Naive thymus-derived CD4-positive, alpha-beta T cell (primary cell): ENCODE measurements at regions not wholly inside any gene's neighbourhood (a gene's known extent, or its start where the extent isn't known, plus 50 kb on each side); places are given as distances from the start of the nearest gene placed in this dataset.
"Not testable (repeated sequence)": the region's sequence is repeated elsewhere in the genome, so short reads cannot be mapped to it uniquely, and the experiment has no call there.

Source experiments
- ATAC-seq: fragments of 150-1000 bp; cut with Tn5 transposase; 2 replicates; pipeline ENCODE4 v1.10.0; 2021; ENCODE audit warnings: mild to moderate bottlenecking, moderate library complexity
- CTCF ChIA-PET: fragments of 350-600 bp; sonication (Branson Sonifier 250); formaldehyde crosslinking; loops from one replicate; lab custom pipeline; 2021; ENCODE audit warnings: antibody characterized with exemption; lab: Charles Lee
- POLR2A ChIA-PET: fragments of 350-600 bp; sonication (Branson Sonifier 250); formaldehyde crosslinking; loops from one replicate; lab custom pipeline; 2021; ENCODE audit warnings: antibody characterized with exemption, inconsistent platforms; lab: Charles Lee
- DNase-seq, 9 donors: peaks; one replicate each; pipeline versions ENCODE4 v3.0.0 to v3.0.0-alpha.2; 2020 to 2022; ENCODE audit warnings: mixed read lengths in 1 of 9
- H3K27ac ChIP-seq: one replicate; pipeline ENCODE4 v1.7.0; 2013; ENCODE audit warnings: mild to moderate bottlenecking, low read depth, low read length, moderate library complexity
- H3K27me3 ChIP-seq, 2 donors: one replicate each; pipeline ENCODE4 v1.7.0; 2013; ENCODE audit warnings: low read length in 2 of 2, mild to moderate bottlenecking in 2 of 2, moderate library complexity in 2 of 2; ENCODE audit not compliant: control insufficient read depth in 2 of 2, insufficient read depth in 2 of 2
- H3K36me3 ChIP-seq, 3 experiments: 1 replicate in 2 of 3; 2 replicates in 1 of 3; pipeline ENCODE4 v1.7.0; 2013; ENCODE audit warnings: low read length in 3 of 3, mild to moderate bottlenecking in 3 of 3, moderate library complexity in 1 of 3; ENCODE audit not compliant: insufficient read depth in 3 of 3, control insufficient read depth in 2 of 3
- H3K4me1 ChIP-seq, 2 donors: one replicate each; pipeline ENCODE4 v1.7.0; 2013; ENCODE audit warnings: low read length in 2 of 2, mild to moderate bottlenecking in 2 of 2, moderate library complexity in 1 of 2; ENCODE audit not compliant: control insufficient read depth in 2 of 2, insufficient read depth in 2 of 2
- H3K4me3 ChIP-seq: 2 replicates; pipeline ENCODE4 v1.7.0; 2013; ENCODE audit warnings: mild to moderate bottlenecking, low read length
- H3K9me3 ChIP-seq, 3 experiments: 1 replicate in 2 of 3; 2 replicates in 1 of 3; pipeline ENCODE4 v1.7.0; 2013; ENCODE audit warnings: low read length in 3 of 3; ENCODE audit not compliant: control insufficient read depth in 2 of 3
- H3K27ac Mint-ChIP-seq, 9 donors: one replicate each; pipeline ENCODE4 v1.8.0; 2020 to 2022; ENCODE audit warnings: mixed read lengths in 9 of 9, mild to moderate bottlenecking in 8 of 9, moderate library complexity in 5 of 9, inconsistent platforms in 2 of 9
- H3K27me3 Mint-ChIP-seq, 5 donors: one replicate each; pipeline ENCODE4 v1.8.0; 2021 to 2022; ENCODE audit warnings: mixed read lengths in 5 of 5, mild to moderate bottlenecking in 1 of 5
- H3K36me3 Mint-ChIP-seq, 5 donors: one replicate each; pipeline ENCODE4 v1.8.0; 2020 to 2022; ENCODE audit warnings: mixed read lengths in 5 of 5, mild to moderate bottlenecking in 3 of 5, inconsistent platforms in 1 of 5
- H3K4me1 Mint-ChIP-seq, 7 donors: one replicate each; pipeline ENCODE4 v1.8.0; 2020 to 2022; ENCODE audit warnings: mixed read lengths in 7 of 7, mild to moderate bottlenecking in 3 of 7, inconsistent platforms in 1 of 7
- H3K4me3 Mint-ChIP-seq, 10 donors: one replicate each; pipeline ENCODE4 v1.8.0; 2020 to 2022; ENCODE audit warnings: mild to moderate bottlenecking in 10 of 10, mixed read lengths in 10 of 10, moderate library complexity in 6 of 10, inconsistent platforms in 2 of 10
- H3K9me3 Mint-ChIP-seq, 11 donors: one replicate each; pipeline ENCODE4 v1.8.0; 2020 to 2022; ENCODE audit warnings: mixed read lengths in 11 of 11, mild to moderate bottlenecking in 4 of 11, inconsistent platforms in 1 of 11, moderate library complexity in 1 of 11
- intact Hi-C, 2 donors: fragments of 100-400 bp; cut with micrococcal nuclease; formaldehyde crosslinking; loops; one replicate each; pipeline ENCODE4 v1.15.1; 2023

DNA sequence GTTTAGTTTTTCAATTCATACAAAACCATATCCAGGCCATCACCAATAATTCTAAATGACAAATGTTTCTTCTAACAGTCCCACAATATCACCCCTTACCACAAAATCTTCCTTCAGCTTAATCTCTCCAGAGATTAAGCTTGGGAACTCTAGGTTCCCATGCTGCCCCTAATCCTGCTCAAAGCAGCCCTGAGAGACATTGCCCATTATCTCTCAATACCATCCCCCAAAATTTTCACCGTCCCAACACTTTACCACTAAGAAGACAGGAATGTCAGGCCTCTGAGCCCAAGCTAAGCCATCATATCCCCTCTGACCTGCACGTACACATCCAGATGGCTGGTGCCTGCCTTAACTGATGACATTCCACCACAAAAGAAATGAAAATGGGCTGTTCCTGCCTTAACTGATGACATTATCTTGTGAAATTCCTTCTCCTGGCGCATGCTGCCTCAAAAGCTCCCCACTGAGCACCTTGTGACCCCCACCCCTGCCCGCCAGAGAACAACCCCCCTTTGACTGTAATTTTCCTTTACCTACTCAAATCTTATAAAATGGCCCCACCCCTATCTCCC is 1530.9 kb upstream of the SPRY2 start:
- H3K27me3 Mint-ChIP-seq = not testable (repeated sequence)

DNA sequence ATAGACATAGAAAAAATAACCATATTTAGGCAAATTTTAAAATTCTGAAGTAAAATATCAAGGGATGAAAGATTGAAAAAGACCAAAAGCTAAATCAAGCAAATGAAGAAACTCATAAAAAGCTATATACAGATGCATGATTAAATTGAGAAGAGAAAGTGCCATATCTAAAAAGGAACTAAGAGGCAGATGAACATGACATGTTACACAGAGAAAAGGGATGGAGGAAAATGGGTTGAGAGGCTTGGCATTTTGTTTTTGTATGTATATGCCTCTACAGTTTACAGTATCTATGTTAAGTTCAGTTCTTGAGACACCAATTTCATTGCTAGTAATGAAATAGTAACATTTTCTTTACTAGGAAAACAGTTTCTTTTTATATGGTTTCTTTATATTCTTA is 1507.4 kb upstream of the SPRY2 start:
- no peak overlapping the region for H3K27ac ChIP-seq
- no peak for DNase-seq
- H3K27me3 ChIP-seq = no peaks in the 10 kb centered on the region
- no peaks in the 10 kb centered on the region for H3K4me1 ChIP-seq
- POLR2A ChIA-PET = no interaction called here
- H3K9me3 ChIP-seq = no peaks in the 10 kb centered on the region
- Mint-ChIP-seq H3K27me3 (no peaks in the 10 kb centered on the region), H3K9me3 (peaks cover 0 to 13% (median 3%) of the 10 kb centered on the region in 11 donors), H3K36me3 (no peaks in the 10 kb centered on the region), H3K27ac (no peak overlapping the region), H3K4me3 (no peak overlapping the region), H3K4me1 (no peaks in the 10 kb centered on the region)
- H3K36me3 ChIP-seq = no peaks in the 10 kb centered on the region
- intact Hi-C loops = no loop called here
- no peak overlapping the region for H3K4me3 ChIP-seq
- CTCF ChIA-PET = no interaction called here
- ATAC-seq = no peak

More for the DNA sequence above, 1530.9 kb upstream of the SPRY2 start:
- H3K27ac Mint-ChIP-seq, H3K4me3 Mint-ChIP-seq, H3K4me1 ChIP-seq, ATAC-seq, H3K27me3 ChIP-seq, CTCF ChIA-PET, H3K4me1 Mint-ChIP-seq, H3K36me3 ChIP-seq, DNase-seq, POLR2A ChIA-PET, H3K9me3 ChIP-seq, H3K36me3 Mint-ChIP-seq, H3K27ac ChIP-seq, H3K4me3 ChIP-seq, intact Hi-C loops: not testable (repeated sequence)
- H3K9me3 Mint-ChIP-seq = peaks cover 11 to 37% (median 24%) of the 10 kb centered on the region in 11 donors

DNA sequence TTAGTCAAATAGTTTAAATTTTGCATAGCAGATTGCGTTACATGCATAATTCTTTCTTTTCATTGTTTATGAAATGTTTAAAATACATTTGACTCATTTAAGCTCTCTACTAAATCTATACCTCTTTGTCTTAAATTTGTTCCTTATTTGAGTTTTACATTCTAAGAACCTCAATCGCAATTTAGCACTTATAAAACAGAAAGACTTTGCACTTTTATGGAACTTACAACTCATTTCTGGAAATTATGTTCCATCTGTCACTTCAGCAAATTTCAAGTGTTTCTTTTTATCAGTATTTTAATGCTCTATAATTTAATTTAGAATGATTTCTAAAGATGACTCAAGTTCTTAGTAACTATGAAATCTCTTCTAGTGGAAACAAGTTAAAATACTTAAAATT is 1505.8 kb upstream of the SPRY2 start:
- intact Hi-C loops = no loop called here
- ATAC-seq = no peak
- no peaks in the 10 kb centered on the region for H3K36me3 Mint-ChIP-seq

DNA sequence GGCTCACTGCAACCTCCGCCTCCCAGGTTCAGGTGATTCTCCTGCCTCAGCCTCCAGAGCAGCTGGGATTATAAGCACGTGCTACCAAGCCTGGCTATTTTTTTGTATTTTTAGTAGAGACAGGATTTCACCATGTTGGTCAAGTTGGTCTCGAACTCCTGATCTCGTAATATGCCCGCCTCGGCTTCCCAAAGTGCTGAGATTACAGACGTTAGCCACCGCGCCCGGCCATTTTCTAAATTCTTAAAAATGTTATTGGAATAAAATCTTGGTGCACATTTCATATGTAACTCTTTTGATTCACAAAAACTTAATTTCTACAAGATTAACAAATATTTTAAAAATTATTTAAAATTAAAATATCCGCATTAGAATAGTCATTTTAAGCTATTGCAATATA is 1480.3 kb upstream of the SPRY2 start:
- CTCF ChIA-PET = no interaction called here
- Histone ChIP-seq H3K9me3 (no peaks in the 10 kb centered on the region), H3K36me3 (no peaks in the 10 kb centered on the region), H3K27ac (no peak overlapping the region), H3K4me3 (no peak overlapping the region), H3K27me3 (no peaks in the 10 kb centered on the region), H3K4me1 (no peaks in the 10 kb centered on the region)
- H3K27me3 Mint-ChIP-seq = no peaks in the 10 kb centered on the region
- POLR2A ChIA-PET = no interaction called here
- no peak for DNase-seq
- ATAC-seq = no peak
- intact Hi-C loops = no loop called here
- no peaks in the 10 kb centered on the region for H3K36me3 Mint-ChIP-seq
- H3K27ac Mint-ChIP-seq = no peak overlapping the region
- H3K4me3 Mint-ChIP-seq = no peak overlapping the region
- no peaks in the 10 kb centered on the region for H3K4me1 Mint-ChIP-seq
- peaks cover 0 to 28% (median 6%) of the 10 kb centered on the region in 11 donors for H3K9me3 Mint-ChIP-seq

More for the DNA sequence above, 1505.8 kb upstream of the SPRY2 start:
- DNase-seq = no peak
- Histone ChIP-seq H3K4me1 (no peaks in the 10 kb centered on the region), H3K27me3 (no peaks in the 10 kb centered on the region), H3K4me3 (no peak overlapping the region), H3K27ac (no peak overlapping the region), H3K36me3 (no peaks in the 10 kb centered on the region), H3K9me3 (no peaks in the 10 kb centered on the region)
- Mint-ChIP-seq H3K4me3 (no peak overlapping the region), H3K27ac (no peak overlapping the region), H3K4me1 (no peaks in the 10 kb centered on the region), H3K9me3 (peaks cover 0 to 9% (median 3%) of the 10 kb centered on the region in 11 donors), H3K27me3 (no peaks in the 10 kb centered on the region)
- CTCF ChIA-PET = no interaction called here
- POLR2A ChIA-PET = no interaction called here

DNA sequence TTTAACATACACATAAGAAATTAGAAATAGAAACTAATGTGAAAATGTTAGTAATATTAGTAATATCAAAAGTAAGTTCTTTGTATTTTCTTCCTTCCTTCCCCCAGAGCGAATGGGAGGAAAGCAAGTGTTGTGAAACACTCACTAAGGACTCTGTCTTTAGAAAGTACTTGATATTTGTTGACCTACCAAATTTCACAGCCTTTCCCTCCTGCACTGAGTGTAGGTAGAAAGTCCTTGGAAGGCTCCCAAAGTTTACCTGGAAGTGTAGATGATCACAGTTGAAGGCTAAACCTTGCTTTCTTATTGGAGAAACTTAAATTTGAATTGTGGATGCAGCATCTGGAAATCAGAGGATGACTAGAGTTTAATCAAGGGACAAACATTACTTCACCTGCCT is 1459.5 kb upstream of the SPRY2 start:
- ChIA-PET CTCF (no interaction called here), POLR2A (no interaction called here)
- Mint-ChIP-seq H3K36me3 (no peaks in the 10 kb centered on the region), H3K27ac (no peak overlapping the region), H3K9me3 (peaks cover 0 to 25% (median 4%) of the 10 kb centered on the region in 11 donors), H3K4me1 (no peaks in the 10 kb centered on the region), H3K4me3 (no peak overlapping the region), H3K27me3 (no peaks in the 10 kb centered on the region)
- Histone ChIP-seq H3K27ac (no peak overlapping the region), H3K36me3 (no peaks in the 10 kb centered on the region), H3K4me3 (no peak overlapping the region), H3K9me3 (no peaks in the 10 kb centered on the region), H3K4me1 (no peaks in the 10 kb centered on the region), H3K27me3 (no peaks in the 10 kb centered on the region)
- intact Hi-C loops = no loop called here
- no peak for ATAC-seq
- DNase-seq = no peak

DNA sequence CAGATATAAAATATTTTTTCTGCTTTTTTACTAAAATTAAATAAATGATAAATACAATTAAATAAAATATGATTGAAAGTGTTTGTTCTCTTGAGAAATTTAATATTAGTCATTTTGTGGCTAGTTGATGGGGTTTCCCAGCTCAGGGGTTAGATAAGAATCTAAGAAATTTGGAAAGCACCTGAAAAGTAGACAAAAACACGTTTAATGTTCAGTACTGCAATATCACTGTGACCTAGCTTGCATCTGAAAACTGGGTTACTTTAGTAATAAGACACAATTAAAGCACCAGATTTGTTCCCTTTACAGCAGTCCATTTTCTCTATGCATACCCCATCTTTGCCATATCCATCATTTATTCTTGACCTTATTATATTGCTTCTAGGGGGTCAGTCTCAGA is 1454.8 kb upstream of the SPRY2 start:
- DNase-seq (no peak), ATAC-seq (no peak)
- no peaks in the 10 kb centered on the region for H3K36me3 Mint-ChIP-seq
- peaks cover 0 to 25% (median 7%) of the 10 kb centered on the region in 11 donors for H3K9me3 Mint-ChIP-seq
- Histone ChIP-seq H3K27ac (no peak overlapping the region), H3K4me1 (no peaks in the 10 kb centered on the region), H3K27me3 (no peaks in the 10 kb centered on the region), H3K36me3 (no peaks in the 10 kb centered on the region), H3K4me3 (no peak overlapping the region), H3K9me3 (no peaks in the 10 kb centered on the region)
- H3K4me3 Mint-ChIP-seq = no peak overlapping the region
- intact Hi-C loops = no loop called here
- H3K27ac Mint-ChIP-seq = no peak overlapping the region
- H3K4me1 Mint-ChIP-seq = no peaks in the 10 kb centered on the region
- H3K27me3 Mint-ChIP-seq = no peaks in the 10 kb centered on the region
- POLR2A ChIA-PET = no interaction called here
- CTCF ChIA-PET = no interaction called here

DNA sequence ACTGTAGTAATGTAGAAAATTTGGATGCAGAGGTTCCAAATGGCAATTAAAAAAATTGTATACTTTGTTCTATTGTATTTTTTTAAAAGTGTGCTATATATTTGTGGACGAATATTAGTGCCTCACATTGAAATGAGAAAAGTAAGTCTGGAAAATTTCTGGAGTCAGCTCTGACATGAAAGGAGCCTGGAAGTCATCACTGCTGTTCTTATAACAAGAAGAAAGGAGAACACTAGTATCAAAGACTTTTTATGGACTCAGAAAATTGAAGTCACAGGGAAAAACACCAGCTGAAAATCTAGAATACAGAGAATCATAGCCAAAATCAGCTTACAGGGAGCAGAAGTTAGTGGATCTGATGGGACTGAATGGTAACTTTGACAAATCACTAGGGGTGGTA is 1450.7 kb upstream of the SPRY2 start:
- intact Hi-C loops = no loop called here

More for the DNA sequence above, 1450.7 kb upstream of the SPRY2 start:
- ATAC-seq = no peak
- H3K27ac Mint-ChIP-seq = no peak overlapping the region
- Histone ChIP-seq H3K9me3 (no peaks in the 10 kb centered on the region), H3K36me3 (no peaks in the 10 kb centered on the region), H3K27ac (no peak overlapping the region), H3K27me3 (no peaks in the 10 kb centered on the region), H3K4me1 (no peaks in the 10 kb centered on the region), H3K4me3 (no peak overlapping the region)
- H3K4me1 Mint-ChIP-seq = no peaks in the 10 kb centered on the region
- POLR2A ChIA-PET = no interaction called here
- no peaks in the 10 kb centered on the region for H3K27me3 Mint-ChIP-seq
- no peak overlapping the region for H3K4me3 Mint-ChIP-seq
- H3K36me3 Mint-ChIP-seq = no peaks in the 10 kb centered on the region
- no peak for DNase-seq
- H3K9me3 Mint-ChIP-seq = peaks cover 0 to 11% (median 6%) of the 10 kb centered on the region in 11 donors
- CTCF ChIA-PET = no interaction called here
